NK-92 treated with Interleukin-12 subunit alpha and Interleukin-12 subunit beta, amount 100 ng/mL, for 24 hours (cell line): ENCODE measurements at regions not wholly inside any gene's neighbourhood (a gene's known extent, or its start where the extent isn't known, plus 50 kb on each side); places are given as distances from the start of the nearest gene placed in this dataset.

Experiments
- DNase-seq: peaks from one replicate; lab custom pipeline; 2025; lab: John Stamatoyannopoulos, UW

DNA sequence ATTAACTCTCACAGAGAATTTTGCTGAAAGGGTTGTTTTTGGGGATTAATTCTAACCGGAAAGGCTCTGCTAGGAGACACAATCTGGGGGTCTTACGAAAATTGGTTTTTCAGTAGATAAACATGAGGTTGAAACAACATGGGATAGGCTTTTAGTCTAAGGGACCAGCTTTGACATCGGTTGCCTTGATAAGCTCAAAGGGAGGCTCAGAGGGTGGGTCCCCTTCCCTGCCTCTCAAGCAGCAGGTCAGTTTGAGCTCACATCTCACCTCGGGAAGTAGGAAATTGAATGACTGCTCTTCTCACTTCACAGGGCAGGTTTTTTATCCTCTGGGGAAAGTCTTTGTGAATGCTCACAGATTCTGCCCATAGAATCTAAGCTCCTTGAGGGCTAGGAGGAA, 70.2 kb upstream of the KIRREL3 start:
- DNase-seq = no peak

DNA sequence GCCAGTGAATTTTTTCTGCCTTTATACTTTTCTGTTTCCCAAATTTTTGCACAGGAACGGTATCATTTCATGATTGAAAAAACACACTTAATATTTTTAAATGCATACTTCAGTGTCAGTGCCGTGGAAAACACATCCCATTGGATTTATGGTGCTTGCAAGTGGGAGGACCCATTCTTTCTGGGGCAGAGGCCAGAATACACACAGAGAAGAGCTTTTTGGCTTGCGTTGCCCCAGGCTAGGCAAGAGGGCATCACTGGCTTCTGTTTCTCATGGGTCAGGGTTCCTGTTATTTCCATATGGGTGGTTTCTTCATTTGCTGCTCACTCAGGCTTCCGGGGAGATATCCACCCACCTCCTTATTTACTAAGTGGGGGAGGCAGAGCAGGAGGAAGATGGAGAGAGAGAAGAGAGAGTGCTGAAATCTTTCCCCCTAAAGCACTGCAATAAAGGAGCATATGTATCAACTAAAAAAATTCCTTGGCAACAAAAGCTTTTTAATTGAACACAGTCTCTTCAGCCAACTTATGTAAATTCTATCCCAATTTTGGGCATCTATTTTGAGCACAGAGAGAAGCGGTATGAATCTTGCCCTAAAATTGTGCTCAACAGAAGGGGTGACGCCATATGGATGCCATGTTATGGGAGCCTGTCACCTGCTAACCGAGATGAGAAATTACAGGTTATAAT, 66.0 kb upstream of the KIRREL3 start:
- no peak for DNase-seq

DNA sequence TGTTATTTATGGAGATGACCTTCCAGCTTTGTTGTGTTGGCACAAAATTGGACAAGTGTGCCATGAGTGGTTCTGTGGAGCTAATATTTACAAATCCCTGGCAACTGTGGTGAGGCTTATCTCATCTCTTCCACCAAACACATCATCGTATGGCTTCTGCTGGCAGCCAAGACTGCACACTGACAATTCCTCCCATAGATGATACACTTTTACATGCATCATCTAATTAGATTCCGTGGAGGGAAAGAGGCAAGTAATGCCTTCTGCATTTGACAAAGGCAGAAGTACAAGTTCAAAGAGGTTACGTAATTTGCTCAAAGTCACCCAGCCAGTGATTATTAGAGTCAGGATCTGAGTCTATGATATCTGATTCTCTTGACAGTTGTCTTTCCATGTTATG, 62.7 kb upstream of the KIRREL3 start:
- DNase-seq = no peak

DNA sequence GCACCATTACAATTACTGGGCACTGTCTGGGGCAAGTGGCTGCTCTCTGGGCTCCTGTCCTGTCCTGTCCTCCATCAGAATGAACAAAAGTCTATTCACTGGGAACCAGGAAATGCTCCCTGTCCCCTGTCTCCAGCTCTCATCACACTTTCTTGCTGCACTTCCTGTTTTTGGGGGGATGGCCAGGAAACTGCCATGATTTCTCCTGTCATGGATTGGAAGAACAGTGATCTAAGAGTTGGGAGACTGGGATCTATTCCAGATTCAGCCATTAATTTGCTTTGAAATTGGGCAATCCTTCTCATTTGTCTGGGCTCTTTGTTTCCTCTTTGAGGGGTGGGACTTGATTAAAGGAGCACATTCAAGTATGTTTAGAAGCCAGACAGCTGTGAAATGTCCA, 61.4 kb upstream of the KIRREL3 start:
- DNase-seq = no peak

DNA sequence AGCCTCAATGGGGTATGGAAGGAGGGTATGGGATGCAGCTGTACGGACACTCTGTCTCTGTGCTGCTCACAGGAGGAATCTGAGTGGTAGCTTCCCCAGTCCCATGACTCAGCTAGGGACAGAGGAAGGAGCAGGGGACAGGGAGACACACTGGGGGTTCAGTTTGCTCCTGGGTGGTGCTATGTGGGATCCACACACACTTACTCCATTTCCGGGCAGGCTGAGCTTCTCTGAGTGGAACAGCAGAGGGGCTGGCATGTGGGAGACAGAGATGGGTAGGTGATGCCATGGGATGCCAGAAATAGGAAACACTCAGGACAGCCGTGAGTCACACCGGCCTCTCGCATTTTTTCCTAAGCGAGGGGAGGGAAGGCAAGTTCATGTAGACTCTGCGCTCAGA, 59.2 kb upstream of the KIRREL3 start:
- no peak for DNase-seq

DNA sequence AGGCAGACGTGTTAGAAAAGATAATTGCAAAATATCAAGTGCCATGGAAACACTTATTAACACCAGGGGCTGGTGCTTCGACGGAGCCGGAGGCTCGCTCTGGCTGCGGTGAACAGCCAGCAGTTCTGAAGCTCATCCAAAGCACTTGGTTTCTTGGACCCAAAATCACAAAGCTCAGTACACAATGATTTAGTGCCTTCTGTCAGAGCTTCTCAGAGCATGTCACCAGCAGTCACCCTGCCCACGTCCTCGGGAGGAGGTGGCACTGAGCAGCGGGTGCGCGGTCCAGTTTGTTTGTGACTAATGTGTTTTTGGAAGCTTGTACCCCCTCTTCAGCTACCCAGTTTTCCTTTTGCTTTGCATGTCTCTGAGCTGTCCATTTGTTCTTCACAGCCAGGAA, 58.7 kb upstream of the KIRREL3 start:
- no peak for DNase-seq

DNA sequence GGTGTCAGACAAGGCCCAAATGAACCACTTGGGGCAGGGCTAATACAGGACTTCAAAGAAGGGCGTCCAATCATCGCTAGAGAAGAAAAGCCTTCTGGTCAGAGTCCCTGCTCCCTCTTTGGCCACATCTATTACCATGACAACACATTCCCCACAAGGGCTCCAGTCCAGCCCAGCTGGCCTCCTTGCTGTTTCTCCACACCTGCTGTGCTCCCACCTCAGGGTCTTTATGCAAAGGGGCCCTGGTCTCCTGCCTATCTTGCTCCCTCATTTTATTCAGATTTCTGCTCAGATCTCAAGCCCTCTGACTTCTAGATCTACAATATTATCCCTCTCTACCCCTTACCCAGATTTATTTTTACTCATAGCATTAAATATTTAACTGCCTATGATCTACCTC, 58.0 kb upstream of the KIRREL3 start:
- DNase-seq = no peak

DNA sequence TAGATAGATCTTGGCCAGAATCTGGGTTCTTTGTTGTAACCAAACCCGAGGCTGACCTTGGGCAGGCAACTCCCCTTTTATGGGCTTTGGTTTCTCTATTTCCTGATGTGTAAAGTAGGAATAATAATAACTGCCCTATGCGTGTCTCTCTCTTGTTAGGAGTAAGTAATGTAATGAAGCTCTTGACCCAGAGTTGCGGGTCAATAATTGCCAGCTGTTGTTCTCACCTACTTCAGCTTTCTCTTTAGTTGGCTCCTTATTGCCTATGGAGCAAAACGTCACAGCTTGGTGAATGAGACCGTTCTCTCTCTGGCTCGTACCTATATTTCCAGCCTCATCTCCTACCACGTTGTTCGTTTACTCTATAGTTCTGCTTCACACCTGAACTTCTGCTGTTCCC, 56.6 kb upstream of the KIRREL3 start:
- no peak for DNase-seq

DNA sequence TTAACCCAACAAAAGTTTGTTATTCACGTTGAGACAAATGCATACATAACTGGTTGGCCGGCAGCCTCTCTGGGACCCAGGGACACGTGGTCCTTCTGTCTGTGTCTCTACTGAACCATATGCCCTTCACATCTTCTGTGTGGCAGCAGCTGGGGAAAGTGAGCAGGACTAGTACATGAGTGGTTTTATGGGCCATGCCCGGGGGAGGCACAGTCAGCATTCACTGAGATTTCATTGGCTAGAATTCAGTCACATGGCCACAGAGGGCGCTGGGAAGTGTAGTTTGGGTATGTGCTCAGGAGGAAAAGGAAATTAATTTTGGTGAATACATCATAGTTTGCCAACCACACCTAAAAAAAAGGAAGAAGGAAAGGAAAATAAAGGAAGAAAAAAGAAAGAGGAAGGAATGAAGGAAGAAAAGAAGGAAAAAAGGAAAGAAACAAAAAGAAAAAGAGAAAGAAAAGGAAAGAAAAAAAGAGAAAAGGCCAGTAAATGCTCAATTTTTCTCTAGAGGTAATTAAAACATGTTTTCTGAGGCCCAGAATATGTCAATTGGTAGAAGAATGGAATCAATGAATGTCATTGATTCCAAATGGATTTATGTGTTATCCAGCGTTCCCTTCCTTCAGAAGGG, 55.9 kb upstream of the KIRREL3 start:
- DNase-seq = no peak

DNA sequence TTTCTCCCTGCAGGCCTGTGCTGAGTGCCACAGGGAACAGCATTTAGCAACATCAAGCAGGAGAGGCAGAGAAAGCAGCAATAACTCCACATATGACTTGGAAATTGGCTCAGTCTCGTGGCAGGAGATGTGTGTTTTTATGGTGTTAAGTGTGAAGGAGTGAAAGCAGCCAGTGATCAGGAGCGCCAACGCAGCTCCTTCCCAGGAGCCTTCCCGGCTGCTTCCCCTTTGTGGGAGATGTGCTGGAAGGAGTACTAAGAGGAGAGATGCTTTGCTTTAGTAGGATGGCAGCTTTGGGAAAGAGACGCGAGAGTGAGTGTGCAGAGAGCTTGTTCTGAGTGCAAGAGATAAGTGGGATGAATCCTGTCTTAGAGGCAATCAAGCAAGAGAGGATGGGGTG, 54.7 kb upstream of the KIRREL3 start:
- DNase-seq = no peak

DNA sequence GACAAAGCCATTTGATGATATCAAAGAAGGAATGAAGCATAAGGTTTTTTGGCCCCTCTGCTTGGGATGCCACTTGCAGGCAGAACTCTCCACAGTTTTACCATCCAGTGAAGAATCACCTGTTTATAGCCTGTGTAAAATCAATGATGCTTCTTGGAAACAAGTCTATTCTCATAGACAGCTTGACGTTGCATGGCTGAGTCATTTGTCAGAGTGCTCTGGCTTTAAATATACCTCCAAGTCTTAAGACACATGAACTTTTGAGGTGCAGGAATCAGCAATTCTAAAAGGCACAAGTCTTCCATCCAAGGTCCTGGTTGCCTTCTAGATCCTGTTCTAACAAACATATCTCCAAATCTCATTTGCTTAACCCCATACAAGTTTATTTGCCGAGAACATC, 53.6 kb upstream of the KIRREL3 start:
- no peak for DNase-seq

DNA sequence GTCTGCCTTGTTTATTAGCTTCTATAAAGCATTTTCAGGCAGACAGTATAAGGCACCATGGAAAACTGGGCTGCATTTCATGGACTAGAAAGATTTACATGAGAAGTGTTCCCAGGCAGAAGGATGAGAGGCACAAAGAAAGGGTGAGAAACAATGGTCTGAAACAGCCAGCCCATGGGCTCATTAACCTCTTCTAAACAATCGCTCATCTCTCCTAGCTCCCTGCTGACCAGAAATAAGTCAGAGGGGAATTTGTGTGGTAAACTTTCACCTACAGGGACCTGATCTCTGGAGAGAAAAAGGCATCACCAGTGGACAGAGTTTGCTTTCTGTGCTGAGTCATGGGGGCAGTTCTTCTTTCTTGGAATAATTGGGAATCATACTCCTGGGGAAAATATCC, 51.8 kb upstream of the KIRREL3 start:
- DNase-seq = no peak
